ENCODE measurements at regions not wholly inside any gene's neighbourhood (a gene's known extent, or its start where the extent isn't known, plus 50 kb on each side); places are given as distances from the start of the nearest gene placed in this dataset.

GRCh38 chr3:31226346-31226745 lies 306.4 kb upstream of the STT3B start:
- TF ChIP-seq CTCF (IDR thresholded peaks at IDR 0.05) (no peak), POLR2A (IDR thresholded peaks at IDR 0.05) (no peak), EP300 (IDR thresholded peaks at IDR 0.05) (no peak)
